HG03442 (cell line): ENCODE measurements at regions not wholly inside any gene's neighbourhood (a gene's known extent, or its start where the extent isn't known, plus 50 kb on each side); places are given as distances from the start of the nearest gene placed in this dataset.
"Not testable (repeated sequence)": the region's sequence is repeated elsewhere in the genome, so short reads cannot be mapped to it uniquely, and the experiment has no call there.

Source experiments
- ATAC-seq: cut with Tn5 transposase; IDR thresholded peaks from one replicate; pipeline ENCODE4 v1.9.1; 2021; ENCODE audit warnings: mild to moderate bottlenecking, moderate library complexity; ENCODE audit not compliant: unreplicated experiment

GRCh38 chr6:4725136-4725760, 51.0 kb upstream of the CDYL start:
- ATAC-seq = not testable (repeated sequence)

- ATAC-seq = not testable (repeated sequence)
Measured at GRCh38 chr6:4724727-4725126, 51.5 kb upstream of the CDYL start.

GRCh38 chr6:4723383-4723782, 52.8 kb upstream of the CDYL start:
- ATAC-seq = no peak

- ATAC-seq = not testable (repeated sequence)
Measured at GRCh38 chr6:4721368-4721767, 54.8 kb upstream of the CDYL start.

GRCh38 chr6:4719491-4719890, 56.7 kb upstream of the CDYL start:
- ATAC-seq = no peak

GRCh38 chr6:4717856-4718255, 58.3 kb upstream of the CDYL start:
- no peak for ATAC-seq

GRCh38 chr6:4717124-4717523, 59.1 kb upstream of the CDYL start:
- ATAC-seq = no peak

- no peak for ATAC-seq
Measured at GRCh38 chr6:4714961-4715501, 61.2 kb upstream of the CDYL start.

GRCh38 chr6:4712291-4712690, 63.9 kb upstream of the CDYL start:
- no peak for ATAC-seq

- no peak for ATAC-seq
Measured at GRCh38 chr6:4707011-4707410, 69.2 kb upstream of the CDYL start.

- no peak for ATAC-seq
Measured at GRCh38 chr6:4705809-4706208, 70.4 kb upstream of the CDYL start.

- ATAC-seq = no peak
Measured at GRCh38 chr6:4703382-4703781, 72.8 kb upstream of the CDYL start.

GRCh38 chr6:4698901-4699659, 77.1 kb upstream of the CDYL start:
- ATAC-seq = no peak

GRCh38 chr6:4693173-4693970, 82.8 kb upstream of the CDYL start:
- ATAC-seq = no peak

GRCh38 chr6:4692664-4693063, 83.5 kb upstream of the CDYL start:
- no peak for ATAC-seq

GRCh38 chr6:4687989-4688947, 87.9 kb upstream of the CDYL start:
- no peak for ATAC-seq

GRCh38 chr6:4687656-4687988, 88.6 kb upstream of the CDYL start:
- ATAC-seq = no peak

GRCh38 chr6:4682431-4683097, 93.6 kb upstream of the CDYL start:
- ATAC-seq = no peak

GRCh38 chr6:4678506-4679300, 97.5 kb upstream of the CDYL start:
- no peak for ATAC-seq
